Bronchial epithelial cell (primary cell): ENCODE measurements at regions not wholly inside any gene's neighbourhood (a gene's known extent, or its start where the extent isn't known, plus 50 kb on each side); places are given as distances from the start of the nearest gene placed in this dataset.

ENCODE experiments used
- DNase-seq: peaks from one replicate; pipeline ENCODE4 v3.0.0-alpha.2; 2010; ENCODE audit warnings: low read depth
- FAIRE-seq: peaks from 2 replicates; lab custom pipeline; 2011; peaks lifted over from hg19 to GRCh38; lab: Jason Lieb, UNC
- H3K27me3 ChIP-seq: 2 replicates; pipeline ENCODE4 v1.5.1; 2011; ENCODE audit warnings: low read length; ENCODE audit not compliant: control insufficient read depth, insufficient read depth
- H3K36me3 ChIP-seq: 2 replicates; pipeline ENCODE4 v1.5.1; 2011; ENCODE audit warnings: low read length; ENCODE audit not compliant: control insufficient read depth, insufficient read depth
- H3K4me3 ChIP-seq: 2 replicates; pipeline ENCODE4 v1.5.1; 2011; ENCODE audit warnings: mild to moderate bottlenecking, low read depth, low read length, control low read depth
- CTCF ChIP-seq: IDR thresholded peaks from 2 replicates; pipeline ENCODE4 v1.5.1; 2011; ENCODE audit warnings: mild to moderate bottlenecking, moderate library complexity, low read length, control low read depth, inconsistent platforms; ENCODE audit not compliant: insufficient read depth, severe bottlenecking

GRCh38 chr10:28858646-28859045 is 181.3 kb downstream of the BAMBI start:
- no peak for FAIRE-seq
- H3K36me3 ChIP-seq, result no peaks in the 10 kb centered on the region
- no peaks in the 10 kb centered on the region for H3K27me3 ChIP-seq
- no peak for TF ChIP-seq CTCF
- no peak for DNase-seq
- no peak overlapping the region for H3K4me3 ChIP-seq

GRCh38 chr10:28859791-28860190 is 182.5 kb downstream of the BAMBI start:
- Histone ChIP-seq H3K36me3 (no peaks in the 10 kb centered on the region), H3K4me3 (no peak overlapping the region), H3K27me3 (no peaks in the 10 kb centered on the region)
- no peak for FAIRE-seq
- no peak for TF ChIP-seq CTCF
- no peak for DNase-seq

GRCh38 chr10:28862219-28862618 is 184.9 kb downstream of the BAMBI start:
- Histone ChIP-seq H3K27me3 (no peaks in the 10 kb centered on the region), H3K36me3 (no peaks in the 10 kb centered on the region), H3K4me3 (no peak overlapping the region)
- TF ChIP-seq CTCF, result no peak
- FAIRE-seq (no peak), DNase-seq (no peak)

GRCh38 chr10:28869606-28870201 is 192.4 kb downstream of the BAMBI start:
- H3K36me3 ChIP-seq, result no peaks in the 10 kb centered on the region
- H3K27me3 ChIP-seq, result no peaks in the 10 kb centered on the region
- no peak for TF ChIP-seq CTCF
- DNase-seq (no peak), FAIRE-seq (no peak)
- H3K4me3 ChIP-seq, result no peak overlapping the region

GRCh38 chr10:28871665-28872064 is 194.3 kb downstream of the BAMBI start:
- FAIRE-seq (no peak), DNase-seq (no peak)
- H3K27me3 ChIP-seq, result no peaks in the 10 kb centered on the region
- no peak overlapping the region for H3K4me3 ChIP-seq
- no peak for TF ChIP-seq CTCF
- H3K36me3 ChIP-seq, result no peaks in the 10 kb centered on the region

GRCh38 chr10:28872587-28873165 is 195.4 kb downstream of the BAMBI start:
- H3K36me3 ChIP-seq, result no peaks in the 10 kb centered on the region
- H3K27me3 ChIP-seq, result no peaks in the 10 kb centered on the region
- FAIRE-seq (no peak), DNase-seq (no peak)
- no peak overlapping the region for H3K4me3 ChIP-seq
- no peak for TF ChIP-seq CTCF
